HG02938 (cell line): ENCODE measurements at regions not wholly inside any gene's neighbourhood (a gene's known extent, or its start where the extent isn't known, plus 50 kb on each side); places are given as distances from the start of the nearest gene placed in this dataset.
"Not testable (repeated sequence)": the region's sequence is repeated elsewhere in the genome, so short reads cannot be mapped to it uniquely, and the experiment has no call there.

ENCODE experiments used
- ATAC-seq: cut with Tn5 transposase; IDR thresholded peaks from one replicate; pipeline ENCODE4 v1.9.1; 2021; ENCODE audit warnings: mild to moderate bottlenecking, moderate library complexity; ENCODE audit not compliant: unreplicated experiment

DNA sequence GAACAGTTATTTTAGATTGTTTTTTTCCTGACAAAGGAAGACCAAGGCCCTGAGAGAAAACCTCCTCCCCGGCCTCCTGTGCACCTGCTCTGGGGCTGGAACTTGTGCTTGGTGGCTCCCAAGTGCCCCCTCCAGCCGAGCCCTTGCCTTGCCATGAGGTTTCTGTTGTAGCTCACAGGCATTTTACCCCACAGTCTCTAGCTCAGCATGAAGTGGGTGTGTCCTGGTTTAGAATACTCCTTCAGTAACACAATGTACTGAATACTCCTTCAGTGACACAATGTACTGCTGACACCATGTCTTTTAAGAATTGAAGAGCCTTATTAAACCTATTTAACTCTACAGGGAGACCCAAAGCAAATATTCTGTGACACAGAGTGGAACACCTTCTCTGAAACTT, 116.1 kb downstream of the OR4M2 start:
- not testable (repeated sequence) for ATAC-seq

DNA sequence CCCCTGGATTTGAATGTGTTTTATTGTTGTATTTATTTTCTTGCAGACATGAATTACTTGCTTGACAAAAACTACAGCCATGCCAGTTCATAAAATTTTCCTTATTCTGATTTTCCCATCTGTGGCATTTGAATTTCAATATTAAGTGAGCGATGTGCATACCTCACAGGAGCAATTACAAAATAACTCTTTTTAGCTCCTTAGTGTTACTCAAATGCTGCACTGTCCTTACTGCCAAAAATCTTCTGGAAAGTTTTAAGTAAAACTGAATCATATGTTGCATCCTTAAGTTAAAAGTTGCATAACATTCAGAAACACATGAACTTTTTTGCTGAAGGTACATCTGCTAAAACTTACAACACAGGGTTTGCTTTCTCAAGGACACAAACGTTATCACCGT, 120.1 kb downstream of the OR4M2 start:
- not testable (repeated sequence) for ATAC-seq

DNA sequence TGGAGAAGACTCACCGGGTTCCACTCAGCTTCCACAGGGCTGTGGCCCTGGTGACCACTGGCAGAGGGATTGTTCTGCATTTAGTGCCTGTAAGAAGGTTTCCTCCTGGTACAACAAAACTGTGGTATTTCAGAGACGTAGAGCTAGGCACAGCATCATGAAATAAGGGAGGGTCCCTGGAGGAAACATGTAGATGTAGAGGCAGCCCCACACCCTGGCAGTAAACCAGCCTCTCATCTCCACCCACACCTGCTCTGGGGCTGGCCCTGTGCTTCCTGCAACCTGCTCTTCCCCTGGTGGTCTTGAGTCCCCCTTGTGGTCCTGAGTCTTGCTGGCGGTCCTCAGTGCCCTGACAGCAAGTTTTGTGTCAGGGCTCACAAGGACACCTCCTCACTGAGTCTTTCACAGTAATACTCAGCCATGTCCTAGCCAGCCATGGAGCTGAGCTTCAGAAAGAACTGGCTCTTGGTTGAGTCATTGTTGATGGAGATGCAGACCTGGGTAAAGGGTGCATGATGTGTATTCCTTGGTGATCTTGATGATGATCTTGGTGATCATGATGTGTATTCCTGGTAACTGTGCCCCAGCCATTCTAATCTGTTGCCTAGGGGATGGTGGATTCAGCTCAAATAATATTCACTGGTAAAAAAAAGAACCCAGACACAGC, 121.8 kb downstream of the OR4M2 start:
- not testable (repeated sequence) for ATAC-seq

DNA sequence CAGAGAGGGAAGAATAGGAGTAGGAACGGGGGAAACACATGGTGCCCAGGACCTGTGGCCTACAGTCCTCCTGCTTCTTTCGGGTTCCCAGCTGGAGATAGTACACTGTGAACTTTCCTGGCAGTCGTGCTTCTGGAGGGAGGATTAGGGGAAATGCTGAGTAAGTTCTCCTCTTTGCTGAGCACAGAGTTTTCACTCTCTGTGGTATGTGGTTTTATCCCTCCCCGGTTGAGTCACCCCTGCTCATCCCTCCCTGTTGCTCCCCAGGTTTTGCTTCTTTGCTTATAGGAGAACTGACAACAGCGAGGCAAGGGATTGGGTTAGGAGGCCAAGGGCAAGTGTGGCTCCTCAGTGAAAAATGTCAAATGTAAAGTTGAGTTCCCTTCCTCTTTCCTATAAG, 122.9 kb downstream of the OR4M2 start:
- not testable (repeated sequence) for ATAC-seq

DNA sequence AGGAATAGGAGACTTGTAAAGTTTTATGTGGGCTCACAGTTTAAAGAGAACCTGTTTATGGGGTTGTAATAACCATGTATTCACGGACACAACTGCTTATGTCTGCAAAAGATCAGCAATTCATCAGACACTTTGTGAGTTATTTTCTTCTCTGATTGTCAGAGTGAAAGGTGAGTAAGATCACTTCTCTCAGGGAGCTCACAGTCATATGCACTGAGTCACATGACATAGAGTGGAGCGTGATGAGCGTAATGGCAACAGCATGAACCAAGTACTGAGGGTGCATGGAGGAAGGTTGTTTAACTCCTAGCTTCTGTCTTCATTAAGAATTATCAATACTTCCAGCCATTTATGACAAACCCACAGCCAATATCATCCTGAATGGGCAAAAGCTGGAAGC, 128.8 kb downstream of the OR4M2 start:
- not testable (repeated sequence) for ATAC-seq

DNA sequence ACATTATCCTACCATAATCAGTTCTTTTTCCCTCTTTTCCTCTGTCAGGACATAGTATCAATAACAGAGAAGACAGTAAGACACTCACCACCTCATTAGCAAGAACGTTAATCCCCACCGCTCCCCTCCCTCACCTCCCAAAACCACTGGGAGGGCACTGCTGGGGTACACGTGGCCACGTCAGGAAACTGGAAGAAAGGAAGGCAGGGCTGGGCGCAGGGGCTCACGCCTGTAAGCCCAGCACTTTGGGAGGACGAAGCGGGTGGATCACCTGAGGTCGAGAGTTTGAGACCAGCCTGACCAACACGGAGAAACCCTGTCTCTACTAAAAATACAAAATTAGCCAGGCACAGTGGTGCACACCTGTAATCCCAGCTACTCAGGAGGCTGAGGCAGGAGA, 142.3 kb downstream of the OR4M2 start:
- not testable (repeated sequence) for ATAC-seq

DNA sequence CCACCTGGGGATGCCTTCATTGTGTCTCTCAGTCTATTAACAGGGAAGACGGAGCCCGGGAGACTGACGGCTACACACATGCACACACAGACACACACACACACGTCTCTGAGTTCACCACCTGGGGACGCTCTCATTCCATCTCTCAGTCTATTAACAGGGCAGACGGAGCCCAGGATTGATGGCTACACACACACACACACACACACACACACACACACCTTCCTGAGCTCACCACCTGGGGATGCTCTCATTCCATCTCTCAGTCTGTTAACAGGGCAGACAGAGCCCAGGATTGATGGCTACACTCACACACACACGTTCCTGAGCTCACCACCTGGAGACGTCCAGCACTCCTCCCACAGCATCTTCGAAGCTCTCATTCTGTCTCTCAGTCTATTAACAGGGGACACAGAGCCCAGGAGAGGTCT, 143.9 kb downstream of the OR4M2 start:
- no peak for ATAC-seq

DNA sequence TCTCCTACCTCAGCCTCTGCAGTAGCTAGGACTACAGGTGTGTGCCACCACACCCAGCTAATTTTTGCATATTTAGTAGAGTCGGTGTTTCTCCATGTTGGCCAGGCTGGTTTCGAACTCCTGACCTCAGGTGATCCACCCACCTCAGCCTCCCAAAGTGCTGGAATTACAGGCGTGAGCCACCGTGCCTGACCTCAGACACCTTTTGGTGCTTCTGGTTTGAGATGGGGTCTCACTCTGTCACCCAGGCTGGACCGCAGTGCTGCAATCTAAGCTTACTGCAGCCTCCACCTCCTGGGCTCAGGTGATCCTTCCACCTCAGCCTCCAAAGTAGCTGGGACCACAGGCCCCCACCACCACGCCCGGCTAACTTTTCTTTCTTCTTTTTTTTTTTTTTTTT, 144.6 kb downstream of the OR4M2 start:
- not testable (repeated sequence) for ATAC-seq

DNA sequence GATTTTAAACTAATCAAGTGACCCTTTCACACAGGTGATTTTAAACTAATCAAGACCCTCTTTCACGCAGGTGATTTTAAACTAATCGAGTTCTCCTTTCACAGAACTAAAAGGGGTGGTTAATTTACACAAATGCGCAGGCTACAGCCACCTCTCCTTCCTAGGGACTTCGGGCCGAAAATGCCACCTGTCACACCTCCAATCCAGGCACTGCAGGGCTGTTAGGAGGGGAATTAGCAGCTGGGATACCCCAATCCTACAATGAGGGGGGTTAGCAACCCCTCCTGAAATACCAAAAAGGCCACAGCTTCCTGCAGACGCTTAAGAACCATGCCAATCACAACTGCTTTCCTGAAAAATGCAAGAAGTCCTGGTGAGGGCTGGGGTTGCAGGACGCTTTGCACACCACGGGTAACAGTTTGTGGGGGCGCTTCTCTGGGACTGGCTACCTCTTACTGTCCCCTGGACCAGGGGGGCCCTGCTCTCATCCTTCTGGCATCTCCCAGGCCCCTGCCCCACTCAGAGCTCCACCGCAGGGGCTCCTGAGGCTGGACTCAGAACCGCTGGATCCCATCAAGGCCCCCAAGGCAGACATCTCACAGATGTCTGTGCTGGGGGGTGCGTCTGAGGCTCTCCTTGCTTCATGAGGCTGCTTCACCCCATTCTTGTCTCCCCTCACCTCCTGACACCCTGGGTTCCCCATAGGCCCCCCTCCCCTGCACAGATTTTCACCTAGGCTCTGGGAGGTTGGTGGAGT, 145.9 kb downstream of the OR4M2 start:
- ATAC-seq, result no peak

DNA sequence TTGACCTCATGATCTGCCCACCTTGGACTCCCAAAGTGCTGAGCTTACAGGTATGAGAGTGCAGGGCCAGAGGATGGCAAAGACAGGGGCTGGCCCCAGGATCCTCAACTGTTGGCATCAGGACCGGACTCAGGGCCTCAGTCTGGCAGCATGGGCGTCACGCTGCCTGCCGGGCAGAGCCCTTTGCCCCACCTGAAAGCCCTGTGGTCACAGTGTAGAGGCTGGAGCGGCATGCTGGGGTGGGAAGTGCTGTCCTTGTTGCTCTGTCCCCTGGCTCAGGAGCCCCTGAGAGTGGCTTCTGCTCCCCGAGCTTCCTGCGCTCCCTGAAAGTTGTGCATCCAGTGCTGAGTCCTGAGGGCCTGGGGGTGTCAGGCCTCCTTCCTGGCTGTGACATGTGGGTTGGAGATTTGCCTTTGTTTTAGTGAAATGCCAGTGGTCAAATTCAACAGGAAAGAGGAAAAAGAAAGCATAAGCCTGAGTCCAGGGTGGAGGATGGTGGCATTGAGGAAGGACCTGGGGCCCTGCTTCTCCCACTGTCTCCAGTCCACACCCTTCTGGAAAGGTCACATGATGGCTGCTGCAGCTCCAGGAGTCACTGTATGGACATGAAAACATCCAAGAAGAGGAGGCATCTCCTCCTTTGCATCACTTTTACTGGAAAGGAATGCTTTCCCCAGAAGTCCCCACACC, 147.2 kb downstream of the OR4M2 start:
- ATAC-seq, result no peak

DNA sequence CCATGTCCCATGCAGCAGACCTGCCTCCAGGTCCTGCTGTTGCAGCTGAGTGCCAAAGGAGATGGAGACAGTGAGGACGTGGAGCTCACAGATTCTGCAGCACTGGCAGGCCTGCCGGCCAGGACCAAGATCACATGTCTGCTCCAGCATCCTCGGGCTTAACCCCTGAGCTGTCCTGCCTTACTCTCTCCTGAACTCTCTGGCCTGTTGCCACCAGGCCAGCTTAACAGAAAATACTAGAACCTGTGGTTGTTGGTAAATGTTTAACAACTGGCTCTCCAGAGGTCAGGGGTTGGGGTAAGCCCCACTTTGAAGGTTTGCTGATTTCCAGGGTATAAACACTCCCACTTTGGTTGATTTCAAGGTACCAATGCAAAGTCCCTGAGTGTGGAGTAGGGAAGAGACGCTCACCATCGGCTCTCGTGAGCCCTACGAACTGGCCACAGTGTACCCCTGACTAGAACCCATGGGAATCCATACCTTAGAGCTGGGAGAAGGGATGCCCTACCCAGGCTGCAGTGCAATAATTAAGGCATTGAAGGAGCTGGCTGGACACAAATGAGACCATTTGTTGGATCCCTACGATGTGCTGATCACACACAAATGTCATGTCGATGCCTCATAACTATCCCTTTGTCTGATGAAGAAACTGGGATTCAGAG, 147.9 kb downstream of the OR4M2 start:
- ATAC-seq, result no peak

DNA sequence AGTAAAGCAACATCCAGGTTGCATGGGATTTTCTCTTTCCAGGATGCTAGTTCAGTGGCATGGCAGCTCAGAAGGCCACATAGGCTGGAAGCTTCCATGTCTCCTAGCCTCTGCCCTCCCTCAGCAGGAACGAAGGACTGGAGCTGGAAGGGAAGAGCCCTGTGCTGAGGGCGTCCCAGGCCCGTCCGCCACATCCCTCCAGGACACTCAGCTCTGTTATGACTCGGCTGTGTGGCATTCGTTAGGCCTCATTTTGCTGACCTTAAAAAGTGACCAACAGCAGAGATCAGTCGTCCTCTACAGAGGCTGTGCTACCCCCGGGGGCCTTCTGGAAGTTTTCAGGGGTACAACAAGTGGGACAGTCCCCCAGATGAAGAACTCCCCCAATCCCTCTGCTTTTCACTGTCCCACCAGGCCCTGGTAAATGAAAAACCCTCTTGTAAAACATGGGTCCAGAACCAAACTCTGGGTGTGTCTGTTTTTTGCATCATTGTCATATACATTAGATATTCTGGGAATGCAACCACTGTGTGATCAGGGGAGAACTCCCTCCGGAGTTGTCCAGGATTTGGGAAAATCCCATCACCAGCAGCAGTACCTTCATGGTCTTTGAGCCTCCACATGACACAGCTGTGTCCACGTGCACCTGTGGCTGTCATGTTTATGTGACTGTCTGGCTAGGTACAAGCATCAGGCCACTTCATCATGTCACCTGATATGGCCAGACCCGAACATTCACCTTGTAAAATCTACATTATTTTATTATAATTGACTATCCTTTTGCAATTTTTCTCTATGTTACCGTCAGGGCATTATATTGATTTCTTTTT, 149.9 kb downstream of the OR4M2 start:
- no peak for ATAC-seq

DNA sequence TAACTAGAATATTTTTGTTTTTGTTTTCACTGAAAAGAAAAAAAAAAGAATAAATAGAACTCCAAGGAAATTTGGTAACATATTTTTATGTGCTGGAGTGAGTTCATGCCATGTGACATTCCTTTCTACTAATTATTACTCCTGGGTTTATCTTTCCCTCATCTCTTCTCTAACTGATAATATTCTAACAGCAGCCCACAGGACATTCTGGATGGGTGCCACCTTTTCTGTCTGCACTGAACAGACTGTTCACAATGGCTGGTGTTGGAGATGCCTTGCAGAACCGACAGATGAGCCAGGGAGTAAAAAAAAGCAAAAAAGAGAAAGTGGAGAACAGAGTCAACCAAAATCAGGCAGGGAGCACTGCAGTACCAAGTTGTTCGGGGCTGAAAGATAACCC, 151.3 kb downstream of the OR4M2 start:
- no peak for ATAC-seq

DNA sequence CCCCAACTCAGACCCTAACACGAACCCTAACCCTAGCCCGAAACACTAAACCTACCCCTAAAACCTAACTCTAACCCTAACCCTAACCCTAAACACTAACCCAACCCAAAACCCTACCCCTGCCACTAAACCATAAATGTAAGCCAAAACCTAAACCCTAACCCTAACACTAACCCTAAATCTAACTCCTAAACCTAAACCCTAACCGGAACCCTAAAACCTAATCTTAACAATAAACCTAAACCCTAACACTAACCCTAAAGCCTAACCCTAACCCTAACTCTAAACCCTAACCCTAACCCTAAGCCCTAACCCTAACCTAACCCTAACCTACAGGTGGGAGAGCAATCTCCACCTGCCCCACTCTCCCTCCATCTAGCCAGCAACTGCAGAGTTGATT, 152.3 kb downstream of the OR4M2 start:
- no peak for ATAC-seq

DNA sequence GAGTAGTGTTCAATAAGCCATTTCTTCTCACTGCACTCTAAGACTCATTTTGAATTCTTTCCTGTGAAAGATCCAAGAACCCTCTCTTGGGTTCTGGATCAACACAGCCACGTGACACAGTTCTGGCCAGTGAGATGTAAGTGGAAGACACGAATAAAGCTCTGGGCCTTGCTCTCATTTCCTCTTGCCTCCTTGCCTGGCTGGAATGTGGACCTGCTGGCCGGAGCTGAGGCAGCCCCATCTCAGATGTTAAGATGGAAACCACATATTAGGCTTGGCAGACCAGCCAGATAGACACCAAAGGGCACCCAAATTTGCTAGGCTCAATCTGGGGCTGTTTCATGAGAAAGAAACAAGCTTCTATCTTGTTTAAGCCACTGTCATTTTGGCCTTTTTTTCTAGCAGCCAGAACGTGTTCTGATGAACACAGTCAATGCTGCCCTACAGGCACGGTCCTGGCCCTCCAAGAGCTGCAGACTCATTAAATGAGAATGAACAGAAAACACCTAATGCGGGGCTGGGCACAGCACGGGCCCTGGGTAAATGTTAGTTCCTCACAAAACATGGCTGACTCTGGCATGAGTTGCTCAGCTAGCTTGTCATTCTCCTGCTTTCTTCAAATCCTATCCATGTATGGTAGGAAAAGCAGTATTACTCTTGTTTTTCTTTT, 155.1 kb downstream of the OR4M2 start:
- not testable (repeated sequence) for ATAC-seq

DNA sequence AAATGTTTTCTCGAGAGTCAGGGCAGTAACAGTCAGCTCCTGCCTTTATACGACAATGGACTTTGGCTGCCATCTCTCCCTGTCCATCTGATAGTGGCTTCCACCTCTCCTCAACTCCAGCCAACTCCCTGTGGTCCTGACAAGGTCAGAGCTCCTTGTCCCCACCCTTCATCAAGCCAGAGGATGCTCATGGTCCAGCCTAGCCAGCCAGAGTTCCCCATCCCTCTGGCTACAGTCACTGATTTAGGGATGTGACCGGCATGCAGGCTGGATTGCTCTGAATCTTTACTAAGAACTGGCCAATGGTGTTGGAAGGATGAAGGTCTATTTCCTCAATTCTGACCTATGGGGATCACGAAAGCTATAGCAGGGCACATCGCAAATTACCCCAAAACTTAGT, 156.1 kb downstream of the OR4M2 start:
- no peak for ATAC-seq

DNA sequence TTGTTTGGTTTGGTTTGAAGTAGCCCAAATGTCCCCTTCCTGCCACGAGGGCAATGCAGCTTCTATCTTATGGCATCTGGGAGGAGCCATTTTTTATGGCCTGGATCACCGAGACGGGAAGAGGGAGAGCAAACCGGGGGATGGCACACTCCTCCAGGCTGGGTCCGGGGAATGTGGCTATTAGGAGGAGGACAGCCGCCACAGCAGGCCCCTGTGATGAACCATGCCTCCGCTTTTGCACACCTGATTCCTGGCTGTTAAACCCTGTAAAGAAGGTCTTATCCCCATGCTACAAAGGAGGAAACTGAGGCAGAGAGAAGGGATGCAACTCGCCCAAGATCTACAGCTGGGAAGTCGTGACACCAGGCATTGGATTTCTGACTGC, 157.6 kb downstream of the OR4M2 start:
- no peak for ATAC-seq

DNA sequence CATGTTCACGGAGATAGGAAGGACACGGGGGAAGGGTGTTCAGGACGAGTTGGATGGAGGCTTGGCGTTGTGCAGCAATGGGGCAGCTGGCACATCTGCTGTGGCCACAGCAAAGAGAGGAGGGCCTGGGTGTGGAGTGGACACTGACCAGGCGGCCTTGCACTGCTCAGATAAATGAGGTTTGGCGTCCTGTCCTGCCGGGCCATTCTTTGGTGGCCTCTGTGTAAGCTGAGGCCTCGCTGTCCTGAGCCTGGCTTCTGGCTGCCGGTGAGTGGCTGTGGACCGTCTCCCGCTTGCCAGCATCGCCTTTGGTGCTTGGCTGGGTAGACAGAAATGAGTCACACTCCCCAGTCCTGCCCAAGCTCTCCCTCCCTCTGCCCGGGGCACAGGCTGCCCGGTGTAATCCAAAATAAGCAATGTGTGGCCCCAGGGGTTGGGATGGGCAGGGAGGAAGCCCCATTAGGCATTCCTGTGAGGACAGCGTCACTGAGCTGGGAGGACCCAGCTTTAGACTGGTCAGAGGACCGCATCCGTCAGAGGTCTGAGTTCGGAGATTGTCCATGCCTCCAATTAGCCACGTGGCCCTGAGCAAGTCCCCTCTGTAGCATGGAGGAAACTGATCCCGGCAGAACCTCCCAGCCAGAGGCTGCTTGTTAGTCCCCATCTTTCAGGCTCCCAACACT, 158.1 kb downstream of the OR4M2 start:
- not testable (repeated sequence) for ATAC-seq
